Limb (tissue), 2 donors: ENCODE measurements at regions not wholly inside any gene's neighbourhood (a gene's known extent, or its start where the extent isn't known, plus 50 kb on each side); places are given as distances from the start of the nearest gene placed in this dataset.
"Not testable (repeated sequence)": the region's sequence is repeated elsewhere in the genome, so short reads cannot be mapped to it uniquely, and the experiment has no call there.

ENCODE experiments used
- DNase-seq, 2 donors: peaks; one replicate each; pipeline ENCODE4 v3.0.0-alpha.2; 2016; ENCODE audit errors: extremely low spot score in 2 of 2

DNA sequence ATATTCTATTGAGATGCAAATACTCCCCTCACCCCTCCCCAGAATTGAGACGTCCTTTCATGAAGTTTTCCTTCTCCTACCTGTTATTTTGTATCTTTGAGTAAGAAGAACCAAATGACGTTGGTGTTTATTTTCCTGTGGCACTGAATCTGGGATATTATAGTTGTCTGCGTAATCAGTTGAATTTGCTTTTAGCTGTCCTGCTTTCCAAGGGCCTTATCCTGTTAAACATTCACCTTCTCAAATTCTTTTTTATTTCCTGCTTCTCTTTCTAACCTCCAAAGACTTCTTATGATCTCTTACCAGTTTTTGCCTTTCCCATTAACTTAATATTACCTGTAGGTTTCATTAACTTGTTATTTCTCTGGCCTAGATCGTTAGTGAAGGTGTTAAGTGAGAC lies 1254.9 kb upstream of the WWC1 start:
- DNase-seq: no peak

DNA sequence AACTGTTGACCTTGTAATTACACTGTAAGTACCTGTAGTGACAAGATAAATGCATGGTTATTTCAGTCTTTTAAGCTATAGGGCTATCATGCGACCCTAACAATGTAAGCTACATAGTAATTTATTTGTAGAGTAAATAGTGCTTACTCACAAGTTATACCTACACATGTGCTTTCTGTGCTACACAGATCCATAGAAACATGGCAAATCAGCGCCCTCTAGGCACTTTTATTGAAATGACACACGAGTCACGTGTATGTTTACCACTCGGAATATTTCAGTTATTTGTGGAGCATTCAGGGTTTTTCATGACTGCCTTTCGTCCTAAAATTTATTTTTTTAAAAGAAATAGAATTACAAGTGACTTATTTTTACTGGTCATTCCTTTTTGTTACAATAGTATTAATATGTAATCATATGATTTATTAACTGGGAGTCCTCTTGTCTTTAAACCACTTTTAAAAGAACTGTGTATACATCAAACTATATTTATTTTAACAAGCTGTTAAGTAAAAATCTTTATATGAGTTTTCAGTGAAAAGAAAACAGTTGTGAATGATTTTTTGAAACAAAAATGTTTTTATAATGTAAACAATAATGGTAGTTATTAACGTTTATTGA lies 1242.3 kb upstream of the WWC1 start:
- peak in 1 of 2 donors; percentile 50 for DNase-seq

DNA sequence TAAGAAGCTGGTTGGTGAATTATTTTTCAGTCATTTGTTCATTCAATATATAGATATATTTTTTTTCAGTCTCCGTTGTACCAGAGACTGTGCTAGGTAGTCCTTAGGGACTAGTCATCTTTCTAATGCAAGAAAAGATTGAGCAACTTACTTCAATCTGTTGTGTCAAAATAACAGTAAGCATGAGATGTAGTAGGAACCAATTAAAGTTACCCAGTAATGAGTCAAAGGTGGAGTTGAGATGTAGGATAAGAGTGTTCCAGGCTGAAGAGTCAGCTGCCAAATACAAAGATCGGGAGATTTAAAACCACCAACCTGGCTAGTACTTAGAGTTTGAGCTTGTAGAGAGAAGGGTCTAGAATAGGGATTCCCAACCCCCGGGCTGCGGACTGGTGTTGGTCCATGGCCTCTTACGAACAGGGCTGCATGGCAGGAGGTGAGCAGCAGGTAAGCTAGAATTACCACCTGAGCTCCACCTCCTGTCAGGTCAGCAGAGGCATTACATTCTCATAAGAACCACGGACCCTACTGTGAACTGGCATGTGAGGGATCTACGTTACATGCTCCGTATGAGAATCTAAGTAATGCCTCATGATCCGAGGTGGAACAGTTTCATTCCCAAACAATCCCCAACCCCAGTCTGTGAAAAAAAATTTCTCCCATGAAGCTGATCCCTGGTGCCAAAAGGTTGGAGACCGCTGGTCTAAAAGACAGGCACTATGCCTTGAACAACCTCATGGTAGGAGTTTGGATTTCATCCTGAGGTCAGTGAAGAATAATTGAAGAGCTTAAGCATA lies 1241.5 kb upstream of the WWC1 start:
- no peak for DNase-seq

DNA sequence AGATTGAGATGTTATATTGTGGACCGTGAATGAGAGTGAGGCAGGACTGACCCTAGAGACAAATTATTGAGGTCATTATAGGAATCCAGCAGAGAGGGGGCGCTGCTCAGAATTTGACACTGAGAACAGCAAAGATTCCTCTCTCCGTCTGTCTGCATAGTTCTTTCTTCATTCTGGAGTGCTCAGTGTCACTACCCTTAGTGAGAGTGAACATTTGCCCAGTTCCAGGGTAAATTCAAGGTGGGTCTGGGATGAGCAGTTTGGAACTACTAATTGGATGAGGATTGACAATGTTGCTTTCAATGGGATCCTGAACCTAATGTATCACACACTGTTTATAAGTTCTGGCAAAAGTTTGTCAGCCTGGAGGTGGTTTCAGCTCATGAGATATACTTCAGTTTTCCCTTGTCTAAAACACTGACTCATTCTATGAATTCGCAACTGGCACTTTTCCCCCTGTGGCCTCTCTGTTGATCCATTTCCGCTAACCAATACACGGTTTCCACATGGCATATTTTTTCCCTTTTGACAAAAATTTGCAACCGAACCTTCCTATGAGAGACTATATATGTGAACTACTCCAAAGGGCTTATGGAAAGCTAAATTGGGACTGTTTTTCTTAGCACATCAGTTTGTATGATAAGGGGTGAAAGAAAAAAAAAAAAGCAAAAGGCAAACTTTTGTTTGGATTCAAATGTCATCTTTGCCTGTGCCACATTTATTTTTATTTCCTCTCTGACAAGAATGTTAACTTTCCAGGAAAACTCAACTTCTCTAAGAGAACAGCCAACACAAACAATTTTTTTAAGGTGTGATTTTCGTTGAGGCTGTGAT lies 1240.7 kb upstream of the WWC1 start:
- no peak for DNase-seq

DNA sequence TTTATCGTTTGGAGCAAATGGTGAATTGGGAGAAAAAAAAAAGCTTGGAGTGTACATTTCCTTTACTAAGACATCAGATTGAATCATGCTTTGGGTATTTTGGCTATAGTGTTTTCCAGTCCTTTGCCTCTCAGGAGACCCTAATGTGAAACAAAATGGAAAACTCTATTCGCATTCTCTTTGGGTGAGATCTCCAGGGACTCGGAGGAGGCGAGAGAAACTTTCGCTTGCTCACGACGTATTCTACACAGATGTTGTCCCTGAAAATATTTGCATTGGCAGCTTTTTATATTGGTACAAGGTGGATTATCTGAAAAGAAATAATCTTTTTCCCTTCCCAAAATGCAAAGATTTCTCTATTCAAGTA lies 1240.1 kb upstream of the WWC1 start:
- no peak for DNase-seq

DNA sequence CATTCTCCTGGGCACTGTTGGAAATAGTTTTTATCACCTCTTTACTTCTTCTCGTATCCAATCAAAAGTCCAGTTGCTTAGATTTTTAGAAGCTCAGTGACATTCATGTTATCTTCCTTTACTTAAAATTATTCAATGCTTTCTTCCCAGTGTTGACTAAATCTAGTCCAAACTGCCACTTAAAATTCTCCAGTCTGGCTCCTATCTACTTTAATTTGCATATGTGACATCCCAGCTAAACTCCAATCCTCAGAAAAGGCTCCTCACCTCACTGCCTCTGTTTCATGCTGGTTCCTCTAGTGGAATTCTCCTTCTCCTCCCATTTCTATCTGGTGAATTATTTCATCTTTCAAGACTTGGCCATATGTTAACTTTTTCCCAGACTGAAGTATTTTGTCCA lies 1238.7 kb upstream of the WWC1 start:
- DNase-seq: no peak

DNA sequence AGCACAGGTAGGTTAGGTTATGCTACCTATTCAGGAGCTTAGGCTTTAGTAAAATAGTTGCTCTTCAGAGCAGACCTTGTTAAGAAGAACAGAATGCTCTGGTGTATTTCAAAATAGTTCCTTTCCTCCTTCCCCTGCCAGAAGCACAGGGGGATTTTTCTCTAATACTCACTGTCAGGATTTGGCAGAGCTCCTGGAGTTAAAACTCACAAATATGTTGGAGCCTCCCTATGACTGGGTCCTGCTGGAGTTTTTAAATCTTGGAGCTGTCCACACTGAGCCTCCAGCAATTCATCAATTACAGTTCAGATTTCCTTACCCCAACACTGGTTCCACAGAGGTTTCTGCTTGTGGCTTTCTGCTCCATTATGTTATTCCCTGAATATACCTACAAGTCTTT lies 1233.8 kb upstream of the WWC1 start:
- DNase-seq: peak in 1 of 2 donors; percentile 16

DNA sequence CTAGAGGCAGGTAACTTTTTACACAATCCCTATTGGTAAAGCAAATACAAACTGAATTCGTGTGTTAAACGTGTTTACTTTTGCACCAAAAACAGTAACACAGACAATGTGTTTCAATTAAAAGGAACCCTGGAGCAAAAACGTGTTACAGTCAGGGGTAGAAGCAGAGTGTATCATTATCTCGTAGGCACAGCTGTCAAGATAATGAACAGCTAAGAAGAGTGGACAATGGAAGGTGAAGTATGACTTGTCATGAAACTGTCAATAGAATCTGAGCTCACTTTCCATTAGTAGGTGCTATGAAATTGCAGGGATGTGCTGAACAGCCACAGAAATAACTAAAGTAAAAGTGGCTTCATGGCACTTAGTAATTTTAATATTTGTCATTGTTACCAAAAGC lies 1229.8 kb upstream of the WWC1 start:
- no peak for DNase-seq

DNA sequence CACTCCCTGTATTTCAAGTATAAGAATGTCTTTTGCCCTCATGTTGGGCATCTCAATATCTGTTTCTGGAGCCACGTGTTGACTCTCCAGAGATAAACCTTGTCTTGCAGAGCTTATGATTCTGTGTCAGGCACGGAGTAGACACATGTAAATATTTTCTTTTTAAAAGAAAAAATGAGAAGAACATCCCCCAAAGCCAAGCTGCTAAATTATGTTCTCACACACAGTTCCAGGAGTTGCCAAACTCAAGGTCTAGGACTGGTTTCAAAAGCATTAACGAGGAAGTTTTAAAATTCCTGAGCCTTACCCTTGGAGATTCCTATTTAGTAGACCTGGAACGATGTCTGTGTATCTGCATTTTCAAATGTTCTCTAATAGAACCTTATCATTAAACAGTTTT lies 1228.3 kb upstream of the WWC1 start:
- no peak for DNase-seq

DNA sequence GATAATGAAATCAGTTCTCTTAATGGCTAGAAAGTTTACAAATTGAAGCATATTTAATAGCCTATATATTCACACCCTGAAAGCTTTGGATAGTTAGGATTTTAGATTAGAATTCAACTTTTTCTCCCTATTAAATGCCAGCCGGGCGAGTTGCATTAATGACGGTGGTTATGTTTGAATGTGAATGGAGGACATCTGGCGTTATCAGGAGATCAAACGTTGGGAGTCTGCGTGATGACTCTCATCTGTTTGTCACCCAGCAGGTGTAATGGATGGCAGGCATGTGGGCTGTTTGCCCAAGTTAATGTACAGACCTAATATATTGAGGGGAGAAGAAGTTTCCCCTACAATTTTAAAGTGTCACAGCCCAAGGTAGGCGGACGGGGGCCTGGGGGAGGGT lies 1227.7 kb upstream of the WWC1 start:
- DNase-seq: no peak

DNA sequence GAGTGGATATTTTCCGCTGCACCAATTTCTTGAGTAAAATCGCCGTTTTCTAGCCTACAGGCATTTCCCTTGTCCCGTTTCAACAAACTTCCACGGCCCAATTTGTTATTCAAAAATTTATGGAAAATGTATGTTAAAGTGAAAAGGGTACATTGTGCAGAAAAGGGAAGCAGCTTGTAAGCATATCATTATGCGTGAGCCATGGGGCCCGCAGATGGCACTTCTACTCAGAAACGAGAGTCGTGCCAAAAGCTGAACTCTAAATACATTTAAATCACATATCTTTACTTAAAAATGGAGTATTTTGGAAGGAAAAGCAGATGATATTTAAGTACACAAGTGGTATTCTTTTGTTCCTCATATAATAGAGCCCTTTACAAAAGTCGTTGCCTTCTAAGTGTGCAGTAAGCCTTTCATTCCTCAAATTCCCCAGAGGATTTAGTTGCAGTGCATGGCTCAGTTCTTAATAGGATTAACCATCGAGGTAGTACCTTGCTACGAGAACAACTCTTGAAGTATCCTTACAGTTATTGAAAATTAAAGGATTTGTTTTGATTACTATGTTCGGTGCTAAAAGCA lies 1227.2 kb upstream of the WWC1 start:
- DNase-seq: no peak

DNA sequence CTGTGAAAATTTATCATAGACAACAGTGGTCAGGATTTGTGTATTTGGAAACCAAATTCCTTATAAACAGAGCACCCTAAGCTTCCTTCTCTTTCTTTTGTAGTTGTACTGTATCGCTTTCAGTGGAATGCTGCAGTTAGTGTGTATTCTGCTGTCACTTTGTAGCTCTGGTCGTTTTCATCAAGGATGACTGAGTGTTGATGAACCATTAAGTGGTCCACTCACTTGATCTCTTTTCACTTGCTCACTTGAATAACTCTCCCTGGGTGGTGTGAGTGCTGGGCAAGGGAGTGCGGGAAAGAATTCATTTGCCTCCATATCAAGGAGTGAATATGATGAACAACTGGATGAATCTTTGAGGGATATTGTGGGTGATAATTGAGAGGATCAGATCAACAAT lies 1225.7 kb upstream of the WWC1 start:
- DNase-seq: no peak

DNA sequence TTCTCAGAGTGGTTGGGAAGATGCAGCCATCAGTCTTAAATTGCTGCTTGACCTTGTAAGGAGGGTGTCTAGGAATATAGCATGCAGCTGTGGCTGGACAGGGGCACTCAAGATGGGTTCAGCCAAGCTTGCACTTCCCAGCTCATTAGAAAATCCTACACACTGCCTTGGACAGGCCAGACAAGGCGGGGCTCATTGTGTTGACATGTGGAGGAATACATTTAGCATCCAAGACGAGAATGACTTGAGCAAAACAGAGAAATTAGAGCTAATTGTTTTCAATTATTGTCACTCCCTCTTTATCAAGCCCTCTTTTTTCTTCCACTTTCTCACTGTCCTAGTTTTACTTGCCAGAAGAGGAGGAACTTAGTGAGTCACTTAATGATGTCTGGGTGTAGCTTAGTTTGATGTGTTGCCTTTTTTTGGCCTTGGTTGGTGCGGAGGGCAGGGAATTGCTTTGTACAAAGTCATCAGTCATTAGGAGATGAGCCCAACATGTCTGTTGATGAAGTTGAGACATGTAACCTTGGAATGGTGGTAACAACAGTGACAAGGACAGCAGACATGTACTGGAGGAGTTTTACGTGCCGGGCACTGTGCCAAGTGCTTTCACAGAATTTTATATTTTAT lies 1219.3 kb upstream of the WWC1 start:
- no peak for DNase-seq

DNA sequence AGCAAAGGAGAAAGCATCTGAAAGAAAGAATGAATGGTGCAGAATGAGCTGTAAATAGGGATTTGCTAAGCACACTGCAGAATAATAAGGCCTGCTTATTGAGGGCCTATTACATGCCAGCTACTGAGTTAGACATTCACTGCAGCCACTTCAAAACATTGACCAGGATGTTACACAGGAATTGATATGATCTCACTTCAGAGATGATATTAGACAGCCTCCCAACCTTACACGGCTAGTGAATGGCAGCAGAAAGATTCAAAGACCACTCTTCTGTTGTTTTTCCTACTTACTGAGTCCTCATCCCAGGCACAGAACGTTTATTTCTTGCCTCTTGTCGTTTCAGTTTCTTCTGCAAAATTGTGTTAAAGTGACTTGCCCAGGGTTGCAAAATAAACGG lies 1209.9 kb upstream of the WWC1 start:
- DNase-seq: no peak

DNA sequence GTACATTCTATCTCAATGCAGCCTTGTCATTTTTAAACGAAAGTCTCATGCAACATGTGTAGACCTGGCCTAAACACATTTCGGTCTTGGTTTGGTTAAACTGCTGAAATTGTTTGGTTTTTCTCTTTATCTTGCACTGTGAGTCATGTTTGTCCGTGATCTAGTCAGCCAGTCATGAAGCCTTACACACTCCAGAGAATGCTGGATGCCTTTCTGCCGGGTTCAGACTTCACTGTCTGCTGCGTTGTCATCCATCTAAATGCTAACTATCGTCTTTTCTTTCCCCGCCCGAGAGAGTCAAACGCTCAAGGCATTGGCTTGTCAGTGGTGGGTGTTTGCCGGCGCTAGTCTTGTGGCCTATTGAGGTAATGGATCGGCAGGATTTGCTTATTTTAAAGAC lies 1194.6 kb upstream of the WWC1 start:
- no peak for DNase-seq

DNA sequence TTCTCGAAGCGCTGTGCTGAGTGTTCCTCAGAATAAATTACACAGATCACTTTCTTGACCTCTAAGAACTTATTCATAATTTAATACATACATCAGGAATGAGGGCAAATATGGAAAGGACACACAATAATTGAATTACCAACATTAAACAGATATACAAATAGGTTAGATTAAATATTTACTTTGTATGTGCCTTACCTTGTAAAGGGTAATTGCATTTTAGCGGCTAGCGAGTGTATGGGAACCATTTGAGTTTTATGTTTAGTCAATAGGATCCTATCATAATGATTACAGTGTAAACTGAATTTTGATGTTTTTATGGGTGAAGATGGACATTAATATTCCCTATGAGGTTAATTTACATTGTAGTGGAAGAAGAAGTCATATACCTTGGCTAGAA lies 1187.1 kb upstream of the WWC1 start:
- no peak for DNase-seq

DNA sequence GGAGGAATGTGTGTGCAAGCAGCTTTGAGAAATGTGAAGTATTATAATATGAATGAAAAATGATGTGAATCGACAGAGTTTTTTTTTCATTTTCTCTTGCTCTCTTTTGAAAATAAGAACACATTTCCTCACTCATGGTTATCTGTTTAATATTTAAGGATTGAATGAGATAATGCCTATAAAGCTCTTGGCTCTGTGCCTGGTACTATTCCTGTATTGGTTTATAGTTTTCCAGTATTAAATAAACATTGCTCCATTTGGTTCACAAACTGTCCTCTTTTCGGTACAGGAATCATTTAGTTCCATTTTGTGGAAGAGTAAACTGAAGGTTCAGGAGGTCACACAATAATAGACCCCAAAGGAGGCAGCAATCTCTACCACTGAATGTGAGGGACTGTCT lies 1185.5 kb upstream of the WWC1 start:
- DNase-seq: peak in 1 of 2 donors; percentile 14

DNA sequence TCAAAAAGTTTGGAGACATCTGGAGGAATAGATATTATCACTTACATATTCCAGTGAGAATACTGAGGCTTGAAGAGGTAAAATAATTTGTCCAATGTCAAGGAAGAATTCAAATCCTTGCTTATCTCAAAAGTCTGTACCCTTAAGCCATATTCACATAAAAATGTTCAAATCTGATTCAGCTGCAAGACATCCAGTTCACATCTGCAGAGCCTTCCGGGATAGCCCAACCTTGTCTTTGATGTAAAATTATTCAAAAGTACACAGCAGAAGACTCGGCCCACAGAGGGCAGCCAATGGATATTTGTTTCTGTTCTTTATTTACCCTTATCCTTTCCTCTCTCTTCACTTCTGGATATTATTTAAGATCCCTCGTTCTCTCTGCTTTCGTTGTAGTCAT lies 1183.8 kb upstream of the WWC1 start:
- no peak for DNase-seq

DNA sequence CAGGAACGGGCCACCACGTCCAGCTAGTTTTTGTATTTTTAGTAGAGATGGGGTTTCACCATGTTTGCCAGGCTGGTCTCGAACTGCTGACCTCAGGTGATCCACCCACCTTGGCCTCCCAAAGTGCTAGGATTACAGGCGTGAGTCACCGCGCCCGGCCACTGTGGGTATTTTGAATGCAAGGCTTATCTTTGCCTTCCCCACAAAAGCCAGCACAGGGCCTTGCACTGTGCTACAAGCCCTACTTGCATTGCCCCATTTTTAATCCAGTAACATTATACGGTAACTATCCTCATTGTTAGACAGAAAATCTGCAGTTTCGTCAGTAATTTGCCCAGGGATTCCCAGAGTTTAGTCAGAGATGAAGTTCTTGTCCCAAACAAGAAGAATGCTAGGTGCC lies 1183.2 kb upstream of the WWC1 start:
- not testable (repeated sequence) for DNase-seq

DNA sequence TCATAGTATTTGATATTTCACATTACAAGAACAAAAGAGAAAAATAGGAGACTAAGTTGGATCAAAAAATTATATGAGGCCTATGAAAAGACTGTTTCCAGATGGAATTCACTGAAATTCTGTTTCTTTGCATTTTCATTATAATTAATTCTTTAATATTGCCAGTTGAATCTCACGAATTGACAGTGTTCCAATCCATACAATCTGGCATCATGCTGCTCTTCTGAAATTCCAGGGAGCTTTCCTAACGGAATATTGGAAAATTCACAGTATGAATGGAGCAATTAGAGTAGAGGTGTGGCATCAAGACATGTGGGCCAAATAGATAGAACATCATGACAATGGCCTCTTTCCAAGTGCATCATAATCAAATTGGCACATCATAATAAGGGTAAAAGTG lies 1178.9 kb upstream of the WWC1 start:
- no peak for DNase-seq

DNA sequence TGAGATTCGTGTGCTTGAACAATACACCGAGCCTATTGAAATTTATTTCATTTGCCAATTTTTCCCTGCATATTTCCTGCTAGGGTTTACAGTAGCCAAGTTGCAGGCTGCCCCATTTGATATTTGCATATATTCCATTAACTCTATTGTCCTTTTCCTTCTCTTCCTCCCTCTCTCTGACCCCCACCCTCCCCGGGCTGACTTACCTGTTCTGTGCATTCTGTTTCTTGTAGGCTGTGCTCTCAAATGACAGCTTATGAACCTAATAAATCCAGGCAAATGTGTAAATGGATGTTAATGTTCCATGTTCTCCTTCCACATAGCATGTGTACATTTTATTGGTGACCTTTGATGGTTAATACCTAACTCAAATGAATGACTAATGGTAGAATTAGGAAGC lies 1169.2 kb upstream of the WWC1 start:
- no peak for DNase-seq

DNA sequence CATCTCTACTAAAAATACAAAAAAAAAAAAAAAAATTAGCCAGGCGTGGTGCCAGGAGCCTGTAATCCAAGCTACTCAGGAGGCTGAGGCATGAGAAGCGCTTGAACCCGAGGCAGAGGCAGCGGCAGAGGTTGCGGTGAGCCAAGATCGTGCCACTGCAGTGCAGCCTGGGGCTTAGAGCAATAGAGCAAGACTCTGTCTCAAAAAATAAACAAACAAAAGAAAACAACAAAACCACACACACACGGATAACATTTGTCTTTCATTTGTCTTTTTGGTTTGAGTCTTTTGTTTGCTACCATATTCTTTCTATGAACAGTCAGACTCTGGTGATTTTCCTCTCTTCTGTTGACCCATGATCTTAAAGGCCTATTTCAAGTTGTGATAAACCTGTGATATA lies 1168.3 kb upstream of the WWC1 start:
- DNase-seq: no peak
